IMR-90 (cell line): ENCODE measurements at regions not wholly inside any gene's neighbourhood (a gene's known extent, or its start where the extent isn't known, plus 50 kb on each side); places are given as distances from the start of the nearest gene placed in this dataset.

Source experiments
- BHLHE40 ChIP-seq: fragments of 150-350 bp; IDR thresholded peaks from 2 replicates; pipeline ENCODE4 v1.6.1; 2016; ENCODE audit warnings: mild to moderate bottlenecking, low read depth, low read length
- CHD1 ChIP-seq: IDR thresholded peaks from 2 replicates; pipeline ENCODE4 v1.6.1; 2012; ENCODE audit warnings: low read depth, low read length, improper control_type of control experiment
- FOS ChIP-seq: fragments of 150-350 bp; IDR thresholded peaks from 2 replicates; pipeline ENCODE4 v1.6.1; 2016; ENCODE audit warnings: low read depth, low read length
- MAFK ChIP-seq: IDR thresholded peaks from 2 replicates; pipeline ENCODE4 v1.6.1; 2012; ENCODE audit warnings: low read depth, low read length, improper control_type of control experiment
- MAZ ChIP-seq: IDR thresholded peaks from 2 replicates; pipeline ENCODE4 v1.6.1; 2012; ENCODE audit warnings: low read depth, mild to moderate bottlenecking, low read length, improper control_type of control experiment, moderate library complexity, borderline replicate concordance
- MXI1 ChIP-seq: IDR thresholded peaks from 2 replicates; pipeline ENCODE4 v1.6.1; 2012; ENCODE audit warnings: low read depth, mild to moderate bottlenecking, low read length, moderate library complexity, borderline replicate concordance
- NFE2L2 ChIP-seq: fragments of 150-350 bp; IDR thresholded peaks from 2 replicates; pipeline ENCODE4 v1.6.1; 2016; ENCODE audit warnings: low read depth, mild to moderate bottlenecking, low read length
- POLR2A ChIP-seq: IDR thresholded peaks from 2 replicates; pipeline ENCODE4 v1.6.1; 2012; ENCODE audit warnings: mild to moderate bottlenecking, low read depth, low read length
- RAD21 ChIP-seq: IDR thresholded peaks from 2 replicates; pipeline ENCODE4 v1.6.1; 2012; ENCODE audit warnings: low read length, improper control_type of control experiment
- RCOR1 ChIP-seq: IDR thresholded peaks from 2 replicates; pipeline ENCODE4 v1.6.1; 2012; ENCODE audit warnings: mild to moderate bottlenecking, low read length, improper control_type of control experiment; ENCODE audit not compliant: insufficient replicate concordance
- RFX5 ChIP-seq: IDR thresholded peaks from 2 replicates; pipeline ENCODE4 v1.8.0; 2012; ENCODE audit warnings: low read depth, mild to moderate bottlenecking, low read length, moderate library complexity
- SMC3 ChIP-seq: fragments of 150-350 bp; IDR thresholded peaks from 2 replicates; pipeline ENCODE4 v1.6.1; 2016; ENCODE audit warnings: low read depth, mild to moderate bottlenecking, antibody characterized with exemption, low read length, moderate library complexity
- TF ChIP-seq, protein P1 (sequence below): conservative IDR thresholded peaks from 2 replicates; pipeline ENCODE4 v1.5.1; 2012; ENCODE audit warnings: mild to moderate bottlenecking, low read depth, low read length, improper control_type of control experiment
- TF ChIP-seq, protein P2 (sequence below): fragments of 150-350 bp; IDR thresholded peaks from 2 replicates; pipeline ENCODE4 v1.6.1; 2017; ENCODE audit warnings: mild to moderate bottlenecking, antibody characterized with exemption, low read length, low read depth

DNA sequence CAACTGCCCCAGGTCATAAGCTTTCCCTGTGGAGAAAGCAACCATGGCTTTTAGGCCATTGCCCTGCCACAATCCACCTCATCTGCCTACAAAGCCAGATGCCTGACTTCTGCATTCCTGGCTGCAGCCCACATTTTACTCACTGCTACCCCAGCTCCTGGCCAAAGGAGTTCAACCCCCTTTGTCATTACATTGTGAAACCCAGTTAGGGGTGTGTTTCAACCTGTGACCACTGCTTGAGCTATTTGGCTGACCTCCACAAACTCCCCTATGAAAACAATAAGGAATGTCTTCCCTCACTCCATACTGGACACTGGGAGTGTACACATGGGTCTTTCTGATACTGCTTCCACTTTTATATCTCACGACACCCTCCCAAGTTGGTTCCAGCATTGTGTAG lies 589.2 kb downstream of the SH3BGRL start:
- TF ChIP-seq POLR2A (no peak), RAD21 (no peak), MAZ (no peak), SMC3 (no peak), CHD1 (no peak), MAFK (no peak), RCOR1 (no peak), MXI1 (no peak), NFE2L2 (no peak), FOS (no peak), RFX5 (no peak), BHLHE40 (no peak)
- TF ChIP-seq, protein P1, sequence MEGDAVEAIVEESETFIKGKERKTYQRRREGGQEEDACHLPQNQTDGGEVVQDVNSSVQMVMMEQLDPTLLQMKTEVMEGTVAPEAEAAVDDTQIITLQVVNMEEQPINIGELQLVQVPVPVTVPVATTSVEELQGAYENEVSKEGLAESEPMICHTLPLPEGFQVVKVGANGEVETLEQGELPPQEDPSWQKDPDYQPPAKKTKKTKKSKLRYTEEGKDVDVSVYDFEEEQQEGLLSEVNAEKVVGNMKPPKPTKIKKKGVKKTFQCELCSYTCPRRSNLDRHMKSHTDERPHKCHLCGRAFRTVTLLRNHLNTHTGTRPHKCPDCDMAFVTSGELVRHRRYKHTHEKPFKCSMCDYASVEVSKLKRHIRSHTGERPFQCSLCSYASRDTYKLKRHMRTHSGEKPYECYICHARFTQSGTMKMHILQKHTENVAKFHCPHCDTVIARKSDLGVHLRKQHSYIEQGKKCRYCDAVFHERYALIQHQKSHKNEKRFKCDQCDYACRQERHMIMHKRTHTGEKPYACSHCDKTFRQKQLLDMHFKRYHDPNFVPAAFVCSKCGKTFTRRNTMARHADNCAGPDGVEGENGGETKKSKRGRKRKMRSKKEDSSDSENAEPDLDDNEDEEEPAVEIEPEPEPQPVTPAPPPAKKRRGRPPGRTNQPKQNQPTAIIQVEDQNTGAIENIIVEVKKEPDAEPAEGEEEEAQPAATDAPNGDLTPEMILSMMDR: no peak
- TF ChIP-seq, protein P2, sequence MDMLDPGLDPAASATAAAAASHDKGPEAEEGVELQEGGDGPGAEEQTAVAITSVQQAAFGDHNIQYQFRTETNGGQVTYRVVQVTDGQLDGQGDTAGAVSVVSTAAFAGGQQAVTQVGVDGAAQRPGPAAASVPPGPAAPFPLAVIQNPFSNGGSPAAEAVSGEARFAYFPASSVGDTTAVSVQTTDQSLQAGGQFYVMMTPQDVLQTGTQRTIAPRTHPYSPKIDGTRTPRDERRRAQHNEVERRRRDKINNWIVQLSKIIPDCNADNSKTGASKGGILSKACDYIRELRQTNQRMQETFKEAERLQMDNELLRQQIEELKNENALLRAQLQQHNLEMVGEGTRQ: no peak
